Keratinocyte (primary cell): ENCODE measurements at regions not wholly inside any gene's neighbourhood (a gene's known extent, or its start where the extent isn't known, plus 50 kb on each side); places are given as distances from the start of the nearest gene placed in this dataset.

ENCODE experiments used
- DNase-seq: peaks from one replicate; pipeline ENCODE4 v3.0.0-alpha.2; 2011; ENCODE audit warnings: low read depth, missing footprints, low spot score
- FAIRE-seq: peaks from 2 replicates; lab custom pipeline; 2011; peaks lifted over from hg19 to GRCh38; lab: Jason Lieb, UNC
- H2AFZ ChIP-seq: 2 replicates; pipeline ENCODE4 v1.6.0; 2012; ENCODE audit warnings: low read length, control low read depth, inconsistent platforms; ENCODE audit not compliant: control insufficient read depth
- H3K27ac ChIP-seq: 2 replicates; pipeline ENCODE4 v1.5.1; 2011; ENCODE audit warnings: low read length; ENCODE audit not compliant: control insufficient read depth, insufficient read depth
- H3K27me3 ChIP-seq: 3 replicates; pipeline ENCODE4 v1.6.0; 2011; ENCODE audit warnings: low read length; ENCODE audit not compliant: control insufficient read depth, insufficient read depth; ENCODE audit errors: extremely low read depth
- H3K36me3 ChIP-seq, 2 experiments: 2 replicates in 1 of 2; 3 replicates in 1 of 2; pipeline ENCODE4 v1.5.1; 2011; ENCODE audit warnings: low read length in 2 of 2, mild to moderate bottlenecking in 1 of 2; ENCODE audit not compliant: control insufficient read depth in 2 of 2, insufficient read depth in 2 of 2; ENCODE audit errors: extremely low read depth in 1 of 2
- H3K4me1 ChIP-seq: 3 replicates; pipeline ENCODE4 v1.5.1; 2011; ENCODE audit warnings: low read length; ENCODE audit not compliant: control insufficient read depth, insufficient read depth; ENCODE audit errors: extremely low read depth
- H3K4me2 ChIP-seq: 3 replicates; pipeline ENCODE4 v1.6.0; 2011; ENCODE audit warnings: low read depth, low read length; ENCODE audit not compliant: control insufficient read depth, insufficient read depth; ENCODE audit errors: extremely low read depth
- H3K4me3 ChIP-seq, 3 experiments: fragments of 200-600 bp in 1 of 3; sonication (generic) in 1 of 3; 2 replicates in 2 of 3; 3 replicates in 1 of 3; pipeline ENCODE4 v1.5.1; 2011 to 2016; ENCODE audit warnings: low read length in 3 of 3, mild to moderate bottlenecking in 3 of 3, control low read depth in 2 of 3, inconsistent platforms in 1 of 3, low read depth in 1 of 3, mixed read lengths in 1 of 3, mixed run types in 1 of 3, moderate library complexity in 1 of 3; ENCODE audit not compliant: control insufficient read depth in 2 of 3, insufficient read depth in 2 of 3; ENCODE audit errors: extremely low read depth in 1 of 3
- H3K79me2 ChIP-seq: 2 replicates; pipeline ENCODE4 v1.6.0; 2012; ENCODE audit warnings: low read length; ENCODE audit not compliant: control insufficient read depth, insufficient read depth
- H3K9ac ChIP-seq: 3 replicates; pipeline ENCODE4 v1.6.0; 2011; ENCODE audit warnings: low read length; ENCODE audit not compliant: control insufficient read depth, insufficient read depth; ENCODE audit errors: extremely low read depth
- H3K9me1 ChIP-seq: 3 replicates; pipeline ENCODE4 v1.6.0; 2011; ENCODE audit warnings: low read length; ENCODE audit not compliant: control insufficient read depth, insufficient read depth; ENCODE audit errors: extremely low read depth
- H3K9me3 ChIP-seq: 2 replicates; pipeline ENCODE4 v1.5.1; 2012; ENCODE audit warnings: low read depth, low read length; ENCODE audit not compliant: control insufficient read depth
- H4K20me1 ChIP-seq: 3 replicates; pipeline ENCODE4 v1.6.0; 2011; ENCODE audit warnings: low read length; ENCODE audit not compliant: control insufficient read depth, insufficient read depth; ENCODE audit errors: extremely low read depth
- CTCF ChIP-seq, 3 experiments: IDR thresholded peaks in 1 of 3; conservative IDR thresholded peaks in 1 of 3; optimal IDR thresholded peaks in 1 of 3; 2 replicates in 2 of 3; 3 replicates in 1 of 3; pipeline versions ENCODE3 to v1.5.1; 2011; ENCODE audit warnings: low read length in 3 of 3, mild to moderate bottlenecking in 3 of 3, moderate library complexity in 2 of 3, control low read depth in 1 of 3, inconsistent platforms in 1 of 3; ENCODE audit not compliant: insufficient read depth in 2 of 3; ENCODE audit errors: extremely low read depth in 1 of 3
- EZH2 ChIP-seq: IDR thresholded peaks from one replicate; pipeline ENCODE4 v1.6.1; 2012; ENCODE audit warnings: inconsistent platforms, mild to moderate bottlenecking, low read length, moderate library complexity
- dilution Hi-C: fragments of 300-500 bp; cut with MboI; formaldehyde crosslinking; loops from one replicate; pipeline ENCODE4 v1.7.0; 2020; ENCODE audit warnings: low sequenced_read_pairs; ENCODE audit not compliant: extremely low pct_ligation_motif_present

GRCh38 chr20:52630138-52630537 lies 342.0 kb upstream of the TSHZ2 start:
- dilution Hi-C loops, result no loop called here
- FAIRE-seq, result no peak
- no peaks in the 10 kb centered on the region for H3K9me1 ChIP-seq
- no peaks in the 10 kb centered on the region for H3K4me1 ChIP-seq
- H3K27ac ChIP-seq, result no peak overlapping the region
- no peak overlapping the region for H3K4me2 ChIP-seq
- no peaks in the 10 kb centered on the region for H4K20me1 ChIP-seq
- no peaks in the 10 kb centered on the region for H3K79me2 ChIP-seq
- H3K9me3 ChIP-seq, result no peaks in the 10 kb centered on the region
- no peaks in the 10 kb centered on the region for H3K36me3 ChIP-seq
- H2AFZ ChIP-seq, result no peak overlapping the region
- no peak overlapping the region for H3K9ac ChIP-seq
- TF ChIP-seq CTCF (optimal IDR thresholded peaks at IDR 0.05 in 1 of 3, IDR thresholded peaks at IDR 0.05 in 1 of 3, conservative IDR thresholded peaks at IDR 0.05 in 1 of 3; ENCODE audit: extremely low read depth in 1 of 3, insufficient read depth in 2 of 3, low read length in 3 of 3) (no peak), EZH2 (no peak)
- no peak overlapping the region for H3K4me3 ChIP-seq
- H3K27me3 ChIP-seq, result no peaks in the 10 kb centered on the region
- no peak for DNase-seq

GRCh38 chr20:52624281-52624680 lies 347.9 kb upstream of the TSHZ2 start:
- Histone ChIP-seq H3K79me2 (no peaks in the 10 kb centered on the region), H3K9ac (no peak overlapping the region), H2AFZ (no peak overlapping the region), H3K36me3 (no peaks in the 10 kb centered on the region), H3K4me3 (no peak overlapping the region), H3K27ac (no peak overlapping the region), H3K9me3 (no peaks in the 10 kb centered on the region), H3K27me3 (no peaks in the 10 kb centered on the region), H4K20me1 (no peaks in the 10 kb centered on the region), H3K9me1 (no peaks in the 10 kb centered on the region), H3K4me1 (no peaks in the 10 kb centered on the region), H3K4me2 (no peak overlapping the region)
- DNase-seq (no peak), FAIRE-seq (no peak)
- TF ChIP-seq EZH2, result no peak
- TF ChIP-seq CTCF (optimal IDR thresholded peaks at IDR 0.05 in 1 of 3, IDR thresholded peaks at IDR 0.05 in 1 of 3, conservative IDR thresholded peaks at IDR 0.05 in 1 of 3; ENCODE audit: extremely low read depth in 1 of 3, insufficient read depth in 2 of 3, low read length in 3 of 3), result no peak
- dilution Hi-C loops, result no loop called here
